22Rv1 (cell line): ENCODE measurements at regions not wholly inside any gene's neighbourhood (a gene's known extent, or its start where the extent isn't known, plus 50 kb on each side); places are given as distances from the start of the nearest gene placed in this dataset.

ENCODE experiments used
- CTCF ChIP-seq: fragments of 450-650 bp; IDR thresholded peaks from 2 replicates; pipeline ENCODE4 v1.5.1; 2017; ENCODE audit warnings: mild to moderate bottlenecking
- ZFX ChIP-seq: fragments of 450-650 bp; IDR thresholded peaks from 2 replicates; pipeline ENCODE4 v1.6.1; 2017; ENCODE audit warnings: antibody characterized with exemption, borderline replicate concordance

- TF ChIP-seq CTCF = no peak
- TF ChIP-seq ZFX = no peak
These were observed 106.6 kb upstream of the POC5 start for GRCh38 chr5:75823811-75824210.
